Testis (tissue), 2 donors: ENCODE measurements at regions not wholly inside any gene's neighbourhood (a gene's known extent, or its start where the extent isn't known, plus 50 kb on each side); places are given as distances from the start of the nearest gene placed in this dataset.

Experiments used
- CTCF ChIP-seq, 3 experiments: fragments of 450-650 bp in 2 of 3; fragments of 200-600 bp in 1 of 3; sonication (generic) in 1 of 3; IDR thresholded peaks; one replicate each; pipeline ENCODE4 v1.5.1; 2016 to 2019; ENCODE audit warnings: antibody characterized with exemption in 3 of 3, mild to moderate bottlenecking in 2 of 3, moderate library complexity in 1 of 3
- POLR2A ChIP-seq: fragments of 450-650 bp; IDR thresholded peaks from one replicate; pipeline ENCODE4 v1.6.1; 2017; ENCODE audit warnings: antibody characterized with exemption, mild to moderate bottlenecking, moderate library complexity

GRCh38 chr20:22821081-22821727 is 213.9 kb upstream of the SSTR4 start:
- TF ChIP-seq POLR2A (no peak), CTCF (IDR thresholded peaks at IDR 0.05) (no peak)
